CD4-positive, alpha-beta T cell (primary cell): ENCODE measurements at regions not wholly inside any gene's neighbourhood (a gene's known extent, or its start where the extent isn't known, plus 50 kb on each side); places are given as distances from the start of the nearest gene placed in this dataset.

Source experiments
- ATAC-seq: fragments of 200-7000 bp; cut with Tn5 transposase; one replicate; pipeline ENCODE4 v1.10.0; 2022; ENCODE audit warnings: mild to moderate bottlenecking; ENCODE audit not compliant: poor library complexity
- CTCF ChIA-PET: fragments of 350-600 bp; sonication (Branson Sonifier 250); formaldehyde crosslinking; loops from one replicate; lab custom pipeline; 2021; ENCODE audit warnings: antibody characterized with exemption, inconsistent platforms; lab: Charles Lee
- POLR2A ChIA-PET: fragments of 350-600 bp; sonication (Branson Sonifier 250); formaldehyde crosslinking; loops from one replicate; lab custom pipeline; 2021; ENCODE audit warnings: antibody characterized with exemption, inconsistent platforms; lab: Charles Lee
- DNase-seq, 14 experiments: peaks; one replicate each; pipeline ENCODE4 v3.0.0-alpha.2; 2013 to 2020; ENCODE audit warnings: mixed read lengths in 2 of 14
- H3K27ac ChIP-seq, 2 donors: one replicate each; pipeline versions ENCODE4 v1.5.1 to v1.7.0; 2013; ENCODE audit warnings: low read length in 2 of 2, low read depth in 1 of 2, mild to moderate bottlenecking in 1 of 2
- H3K27me3 ChIP-seq, 2 experiments: 1 replicate in 1 of 2; 2 replicates in 1 of 2; pipeline versions ENCODE4 v1.6.1 to v1.7.0; 2013; ENCODE audit warnings: low read length in 2 of 2, control low read depth in 1 of 2, mild to moderate bottlenecking in 1 of 2, moderate library complexity in 1 of 2; ENCODE audit not compliant: insufficient read depth in 2 of 2, control insufficient read depth in 1 of 2
- H3K36me3 ChIP-seq: one replicate; pipeline ENCODE4 v1.6.1; 2013; ENCODE audit warnings: low read length, control low read depth; ENCODE audit not compliant: insufficient read depth
- H3K4me1 ChIP-seq: one replicate; pipeline ENCODE4 v1.6.1; 2013; ENCODE audit warnings: low read length, control low read depth; ENCODE audit not compliant: insufficient read depth
- H3K4me3 ChIP-seq: one replicate; pipeline ENCODE4 v1.5.1; 2013; ENCODE audit warnings: mild to moderate bottlenecking, low read length, moderate library complexity
- H3K9me3 ChIP-seq, 2 experiments: 1 replicate in 1 of 2; 2 replicates in 1 of 2; pipeline versions ENCODE4 v1.6.1 to v1.7.0; 2013; ENCODE audit warnings: low read length in 2 of 2, mild to moderate bottlenecking in 2 of 2, control low read depth in 1 of 2, moderate library complexity in 1 of 2; ENCODE audit not compliant: control insufficient read depth in 1 of 2, insufficient read depth in 1 of 2
- H3K27ac Mint-ChIP-seq: one replicate; pipeline ENCODE4 v1.8.0; 2020; ENCODE audit warnings: mixed read lengths
- H3K27me3 Mint-ChIP-seq: one replicate; pipeline ENCODE4 v1.8.0; 2021; ENCODE audit warnings: mixed read lengths
- H3K36me3 Mint-ChIP-seq: one replicate; pipeline ENCODE4 v1.8.0; 2021; ENCODE audit warnings: low read depth, mixed read lengths
- H3K4me1 Mint-ChIP-seq: one replicate; pipeline ENCODE4 v1.8.0; 2021; ENCODE audit warnings: low read depth, mixed read lengths
- H3K4me3 Mint-ChIP-seq: one replicate; pipeline ENCODE4 v1.8.0; 2020; ENCODE audit warnings: mild to moderate bottlenecking, mixed read lengths
- H3K9me3 Mint-ChIP-seq: one replicate; pipeline ENCODE4 v1.8.0; 2020; ENCODE audit warnings: mixed read lengths
- intact Hi-C, 2 experiments: fragments of 100-400 bp; cut with DNase I in 1 of 2; cut with micrococcal nuclease in 1 of 2; formaldehyde crosslinking; loops; one replicate each; pipeline versions ENCODE4 v1.15.1 to v1.9.0; 2023 to 2025; cut with DNase I, micrococcal nuclease
- TF ChIP-seq, protein P1 (sequence below): fragments of 200-600 bp; IDR thresholded peaks from one replicate; pipeline ENCODE4 v1.8.0; 2022; ENCODE audit warnings: antibody characterized with exemption, mild to moderate bottlenecking

DNA sequence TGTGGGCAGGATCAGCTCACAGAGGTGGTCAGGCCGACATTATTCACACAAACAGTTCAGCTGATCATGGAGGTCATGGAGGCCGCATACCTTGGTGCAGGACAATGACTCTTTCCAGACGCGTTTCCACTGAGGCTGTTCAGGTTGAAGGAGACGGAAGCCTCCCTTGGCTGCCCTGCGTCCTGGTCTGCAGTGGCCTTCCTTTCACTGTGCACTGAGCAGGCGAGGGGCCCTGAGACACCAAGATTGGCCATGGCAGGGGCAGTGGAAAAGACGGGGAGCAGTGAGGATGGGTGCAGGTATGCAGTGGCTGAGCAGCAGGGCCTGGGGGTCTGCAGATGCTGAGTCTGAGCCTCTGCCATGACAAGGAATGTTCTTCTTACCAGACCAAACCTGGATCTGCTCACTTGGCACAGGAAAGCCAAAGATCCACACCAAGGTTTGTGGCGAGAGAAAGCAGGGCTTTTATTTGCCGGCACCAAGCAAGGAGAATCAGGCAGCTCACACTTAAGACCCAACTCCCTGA is 263.3 kb downstream of the GLRX3 start:
- H3K27me3 Mint-ChIP-seq, result peaks cover 15% of the 10 kb centered on the region
- intact Hi-C loops, result no loop called here
- ATAC-seq (no peak), DNase-seq (no peak)
- no peak overlapping the region for H3K27ac Mint-ChIP-seq
- TF ChIP-seq, protein P1, sequence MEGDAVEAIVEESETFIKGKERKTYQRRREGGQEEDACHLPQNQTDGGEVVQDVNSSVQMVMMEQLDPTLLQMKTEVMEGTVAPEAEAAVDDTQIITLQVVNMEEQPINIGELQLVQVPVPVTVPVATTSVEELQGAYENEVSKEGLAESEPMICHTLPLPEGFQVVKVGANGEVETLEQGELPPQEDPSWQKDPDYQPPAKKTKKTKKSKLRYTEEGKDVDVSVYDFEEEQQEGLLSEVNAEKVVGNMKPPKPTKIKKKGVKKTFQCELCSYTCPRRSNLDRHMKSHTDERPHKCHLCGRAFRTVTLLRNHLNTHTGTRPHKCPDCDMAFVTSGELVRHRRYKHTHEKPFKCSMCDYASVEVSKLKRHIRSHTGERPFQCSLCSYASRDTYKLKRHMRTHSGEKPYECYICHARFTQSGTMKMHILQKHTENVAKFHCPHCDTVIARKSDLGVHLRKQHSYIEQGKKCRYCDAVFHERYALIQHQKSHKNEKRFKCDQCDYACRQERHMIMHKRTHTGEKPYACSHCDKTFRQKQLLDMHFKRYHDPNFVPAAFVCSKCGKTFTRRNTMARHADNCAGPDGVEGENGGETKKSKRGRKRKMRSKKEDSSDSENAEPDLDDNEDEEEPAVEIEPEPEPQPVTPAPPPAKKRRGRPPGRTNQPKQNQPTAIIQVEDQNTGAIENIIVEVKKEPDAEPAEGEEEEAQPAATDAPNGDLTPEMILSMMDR, result no peak
- ChIA-PET CTCF (no interaction called here), POLR2A (no interaction called here)
- Histone ChIP-seq H3K27ac (no peak overlapping the region), H3K27me3 (no peaks in the 10 kb centered on the region), H3K4me1 (no peaks in the 10 kb centered on the region), H3K36me3 (no peaks in the 10 kb centered on the region), H3K9me3 (peaks cover 19 to 42% of the 10 kb centered on the region in 2 experiments), H3K4me3 (no peak overlapping the region)
- no peak overlapping the region for H3K4me3 Mint-ChIP-seq
- peaks cover 6% of the 10 kb centered on the region for H3K9me3 Mint-ChIP-seq
- H3K36me3 Mint-ChIP-seq, result no peaks in the 10 kb centered on the region
- H3K4me1 Mint-ChIP-seq, result no peaks in the 10 kb centered on the region

DNA sequence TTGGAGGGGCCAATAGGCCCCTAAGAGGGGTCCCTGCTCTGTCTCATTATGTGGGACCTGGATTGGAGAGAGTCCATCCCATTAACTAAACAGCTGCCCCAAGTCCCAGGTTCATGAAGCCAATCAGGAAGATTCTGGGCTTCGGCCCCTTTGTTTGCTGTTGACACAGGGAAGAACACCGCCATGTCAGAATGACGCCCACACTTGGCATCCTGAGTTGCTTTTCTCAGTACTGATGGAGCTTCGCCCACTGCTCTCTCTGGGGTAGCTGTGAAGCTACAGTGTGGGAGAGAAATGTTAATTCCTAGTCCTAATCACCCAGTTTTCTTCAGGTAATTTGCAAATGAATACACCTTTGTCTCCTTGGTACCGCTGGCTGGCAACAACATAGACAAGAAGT is 264.7 kb downstream of the GLRX3 start:
- no peaks in the 10 kb centered on the region for H3K27me3 ChIP-seq
- H3K27me3 Mint-ChIP-seq, result peaks cover 19% of the 10 kb centered on the region
- DNase-seq, result no peak
- H3K4me1 ChIP-seq, result no peaks in the 10 kb centered on the region
- ChIA-PET POLR2A (no interaction called here), CTCF (no interaction called here)
- peaks cover 8 to 28% of the 10 kb centered on the region in 2 experiments for H3K9me3 ChIP-seq
- H3K4me3 ChIP-seq, result no peak overlapping the region
- no peak overlapping the region for H3K27ac Mint-ChIP-seq
- TF ChIP-seq, protein P1, result no peak
- intact Hi-C loops, result no loop called here
- H3K36me3 ChIP-seq, result no peaks in the 10 kb centered on the region
- no peak overlapping the region for H3K27ac ChIP-seq
- no peaks in the 10 kb centered on the region for H3K36me3 Mint-ChIP-seq
- H3K4me3 Mint-ChIP-seq, result no peak overlapping the region
- no peak for ATAC-seq
- no peaks in the 10 kb centered on the region for H3K4me1 Mint-ChIP-seq
- peaks cover 4% of the 10 kb centered on the region for H3K9me3 Mint-ChIP-seq

DNA sequence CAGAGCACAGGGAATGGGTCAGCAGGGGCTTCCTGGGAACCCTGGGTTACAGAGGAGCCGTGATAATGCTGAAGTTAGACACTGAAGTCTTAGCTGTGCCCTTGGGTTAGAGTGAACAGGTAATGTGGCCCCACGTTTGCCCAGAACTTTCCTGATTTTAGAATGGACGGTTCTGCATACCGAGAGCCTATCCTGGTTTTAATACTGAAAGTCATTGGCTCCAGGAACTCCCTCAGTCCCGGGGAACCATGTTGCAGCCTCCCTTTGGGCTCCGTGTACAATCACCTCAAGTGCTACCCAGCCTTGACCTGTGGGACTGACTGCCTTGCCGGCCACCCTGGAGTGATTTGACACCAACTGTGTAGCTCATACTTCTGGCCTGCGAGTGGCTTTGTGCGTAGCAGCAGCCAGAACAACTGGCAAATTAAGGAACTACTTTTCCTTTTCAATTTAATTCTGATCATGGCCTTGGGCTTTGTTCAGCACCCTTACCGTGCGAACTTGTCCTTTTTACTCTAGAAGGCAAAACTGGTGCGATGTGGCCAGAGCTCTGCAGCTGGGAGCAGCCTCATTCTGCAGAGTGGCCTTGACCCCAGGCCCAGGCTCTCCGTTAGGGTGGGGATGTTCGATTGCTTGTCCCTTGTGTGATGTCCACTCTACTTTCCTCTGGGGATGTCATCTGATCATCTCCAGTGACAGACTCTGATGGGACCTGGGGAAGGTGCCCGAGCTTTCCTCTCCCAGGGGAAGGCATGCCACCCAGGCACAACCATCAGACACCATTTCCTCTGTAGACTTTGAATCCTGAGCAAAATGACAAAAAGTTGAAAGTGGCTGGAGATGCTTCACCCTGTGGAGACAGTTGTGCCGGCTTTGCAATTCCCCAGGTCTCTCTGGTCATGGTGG is 265.9 kb downstream of the GLRX3 start:
- no peak for DNase-seq
- peaks cover 0 to 22% of the 10 kb centered on the region in 2 experiments for H3K9me3 ChIP-seq
- POLR2A ChIA-PET, result no interaction called here
- Mint-ChIP-seq H3K4me1 (no peaks in the 10 kb centered on the region), H3K36me3 (no peaks in the 10 kb centered on the region), H3K27ac (no peak overlapping the region), H3K9me3 (no peaks in the 10 kb centered on the region), H3K27me3 (peaks cover 19% of the 10 kb centered on the region), H3K4me3 (no peak overlapping the region)
- no peaks in the 10 kb centered on the region for H3K4me1 ChIP-seq
- H3K27me3 ChIP-seq, result no peaks in the 10 kb centered on the region
- H3K27ac ChIP-seq, result no peak overlapping the region
- CTCF ChIA-PET, result no interaction called here
- TF ChIP-seq, protein P1, result no peak
- intact Hi-C loops, result no loop called here
- ATAC-seq, result no peak
- H3K36me3 ChIP-seq, result no peaks in the 10 kb centered on the region
- no peak overlapping the region for H3K4me3 ChIP-seq
